Common myeloid progenitor, CD34-positive (primary cell): ENCODE measurements at regions not wholly inside any gene's neighbourhood (a gene's known extent, or its start where the extent isn't known, plus 50 kb on each side); places are given as distances from the start of the nearest gene placed in this dataset.

Experiments
- CTCF ChIA-PET: fragments of 350-600 bp; sonication (Branson Sonifier 250); formaldehyde crosslinking; loops from one replicate; lab custom pipeline; 2021; ENCODE audit warnings: antibody characterized with exemption; lab: Charles Lee
- POLR2A ChIA-PET: fragments of 350-600 bp; sonication (Branson Sonifier 250); formaldehyde crosslinking; loops from one replicate; lab custom pipeline; 2021; ENCODE audit warnings: antibody characterized with exemption; lab: Charles Lee
- DNase-seq, 3 donors: peaks; one replicate each; pipeline versions ENCODE4 v3.0.0 to v3.0.0-alpha.2; 2013
- H3K27ac ChIP-seq, 2 experiments: 1 replicate in 1 of 2; 2 replicates in 1 of 2; pipeline ENCODE4 v1.7.0; 2013; ENCODE audit warnings: inconsistent platforms in 2 of 2, low read length in 2 of 2, mild to moderate bottlenecking in 2 of 2, low read depth in 1 of 2, moderate library complexity in 1 of 2; ENCODE audit not compliant: severe bottlenecking in 2 of 2, insufficient read depth in 1 of 2, poor library complexity in 1 of 2
- H3K27me3 ChIP-seq, 5 experiments: replicated peaks in 2 of 5; 1 replicate in 3 of 5; 2 replicates in 2 of 5; pipeline versions ENCODE4 v1.6.1 to v1.7.0; 2013; ENCODE audit warnings: low read length in 4 of 5, mild to moderate bottlenecking in 2 of 5, moderate library complexity in 2 of 5, inconsistent platforms in 1 of 5; ENCODE audit not compliant: insufficient read depth in 5 of 5, control insufficient read depth in 4 of 5
- H3K36me3 ChIP-seq, 4 experiments: 1 replicate in 2 of 4; 2 replicates in 2 of 4; pipeline versions ENCODE4 v1.6.1 to v1.7.0; 2013; ENCODE audit warnings: low read length in 3 of 4, control low read depth in 1 of 4, mild to moderate bottlenecking in 1 of 4; ENCODE audit not compliant: control insufficient read depth in 4 of 4, insufficient read depth in 4 of 4
- H3K4me1 ChIP-seq, 4 experiments: 1 replicate in 3 of 4; 2 replicates in 1 of 4; pipeline versions ENCODE4 v1.6.1 to v1.7.1; 2013; ENCODE audit warnings: low read length in 3 of 4, mild to moderate bottlenecking in 3 of 4, control low read depth in 1 of 4, inconsistent platforms in 1 of 4, moderate library complexity in 1 of 4; ENCODE audit not compliant: control insufficient read depth in 4 of 4, insufficient read depth in 4 of 4; ENCODE audit errors: control extremely low read depth in 1 of 4
- H3K4me3 ChIP-seq, 7 experiments: 1 replicate in 4 of 7; 2 replicates in 3 of 7; pipeline versions ENCODE4 v1.5.1 to v1.7.0; 2013; ENCODE audit warnings: mild to moderate bottlenecking in 7 of 7, low read length in 6 of 7, moderate library complexity in 6 of 7, inconsistent platforms in 2 of 7, low read depth in 2 of 7, control low read depth in 1 of 7; ENCODE audit not compliant: insufficient read depth in 4 of 7, control insufficient read depth in 1 of 7; ENCODE audit errors: extremely low read depth in 1 of 7
- H3K9me3 ChIP-seq, 5 experiments: 1 replicate in 4 of 5; 2 replicates in 1 of 5; pipeline versions ENCODE4 v1.6.1 to v1.7.1; 2013; ENCODE audit warnings: low read length in 4 of 5, mild to moderate bottlenecking in 2 of 5, inconsistent platforms in 1 of 5, low read depth in 1 of 5, moderate library complexity in 1 of 5; ENCODE audit not compliant: control insufficient read depth in 4 of 5, insufficient read depth in 2 of 5; ENCODE audit errors: control extremely low read depth in 1 of 5
- WGBS: methylation state at CpG from one replicate; pipeline ENCODE4 v1.1.5; 2013; ENCODE audit not compliant: insufficient coverage; 5-methylcytosine and 5-hydroxymethylcytosine counted together

GRCh38 chr7:85764034-85764433 lies 577.2 kb upstream of the SEMA3D start:
- H3K27ac ChIP-seq, result no peak overlapping the region
- H3K4me3 ChIP-seq, result no peak overlapping the region
- H3K9me3 ChIP-seq, result peaks cover 0 to 5% (median 0%) of the 10 kb centered on the region in 5 experiments
- no peaks in the 10 kb centered on the region for H3K27me3 ChIP-seq
- ChIA-PET POLR2A (no interaction called here), CTCF (no interaction called here)
- no peak for DNase-seq
- WGBS, result no CpG with 5 or more reads among the region's 2 CpGs
- H3K4me1 ChIP-seq, result no peaks in the 10 kb centered on the region
- no peaks in the 10 kb centered on the region for H3K36me3 ChIP-seq

GRCh38 chr7:85757348-85757747 lies 570.5 kb upstream of the SEMA3D start:
- DNase-seq, result no peak
- Histone ChIP-seq H3K4me1 (no peaks in the 10 kb centered on the region), H3K4me3 (no peak overlapping the region), H3K9me3 (no peaks in the 10 kb centered on the region), H3K36me3 (no peaks in the 10 kb centered on the region), H3K27ac (no peak overlapping the region), H3K27me3 (no peaks in the 10 kb centered on the region)
- ChIA-PET POLR2A (no interaction called here), CTCF (interaction anchor here (1.3 kb wide), 1 partner anchor 726 kb away, joined by 3 read pairs; no protein-coding TSS in a partner anchor)
- WGBS, result 86% methylated on average over 1 of the region's 1 CpG

- no peak overlapping the region for H3K4me3 ChIP-seq
- ChIA-PET POLR2A (no interaction called here), CTCF (interaction anchor here (0.6 to 2.6 kb wide), 9 partner anchors 15 to 1358 kb away, joined by 3 to 14 read pairs (median 3); no protein-coding TSS in a partner anchor)
- peak; percentile 29 to 64 (median 59) for DNase-seq
- peaks cover 0 to 2% (median 0%) of the 10 kb centered on the region in 4 experiments for H3K4me1 ChIP-seq
- H3K36me3 ChIP-seq, result no peaks in the 10 kb centered on the region
- no peak overlapping the region for H3K27ac ChIP-seq
- H3K27me3 ChIP-seq, result no peaks in the 10 kb centered on the region
- peaks cover 0 to 10% (median 4%) of the 10 kb centered on the region in 5 experiments for H3K9me3 ChIP-seq
- WGBS, result 46% methylated on average over 8 of the region's 14 CpGs
Observed at GRCh38 chr7:85750454-85750949, 563.6 kb upstream of the SEMA3D start.

- H3K27me3 ChIP-seq, result no peaks in the 10 kb centered on the region
- peaks cover 0 to 15% (median 6%) of the 10 kb centered on the region in 5 experiments for H3K9me3 ChIP-seq
- H3K4me1 ChIP-seq, result peaks cover 0 to 2% (median 0%) of the 10 kb centered on the region in 4 experiments
- ChIA-PET CTCF (interaction anchor here (0.6 to 2.6 kb wide), 14 partner anchors 14 to 726 kb away, joined by 3 to 14 read pairs (median 3); partner anchors contain the start of gene SEMA3D), POLR2A (no interaction called here)
- no peak overlapping the region for H3K27ac ChIP-seq
- 77% methylated on average over 10 of the region's 13 CpGs for WGBS
- H3K36me3 ChIP-seq, result no peaks in the 10 kb centered on the region
- peak in 1 of 3 donors; percentile 2 for DNase-seq
- no peak overlapping the region for H3K4me3 ChIP-seq
Observed at GRCh38 chr7:85749696-85750453, 563.0 kb upstream of the SEMA3D start.

GRCh38 chr7:85748861-85749260 lies 562.0 kb upstream of the SEMA3D start:
- H3K27me3 ChIP-seq, result no peaks in the 10 kb centered on the region
- no peak overlapping the region for H3K4me3 ChIP-seq
- H3K36me3 ChIP-seq, result no peaks in the 10 kb centered on the region
- no peak for DNase-seq
- WGBS, result 100% methylated on average over 3 of the region's 3 CpGs
- no peak overlapping the region for H3K27ac ChIP-seq
- H3K9me3 ChIP-seq, result peaks cover 0 to 19% (median 6%) of the 10 kb centered on the region in 5 experiments
- H3K4me1 ChIP-seq, result peaks cover 0 to 2% (median 0%) of the 10 kb centered on the region in 4 experiments
- POLR2A ChIA-PET, result no interaction called here
- CTCF ChIA-PET, result interaction anchor here (0.6 to 2.6 kb wide), 12 partner anchors 13 to 720 kb away, joined by 3 to 14 read pairs (median 3); partner anchors contain the start of gene SEMA3D

- POLR2A ChIA-PET, result no interaction called here
- H3K9me3 ChIP-seq, result peaks cover 0 to 15% (median 5%) of the 10 kb centered on the region in 5 experiments
- no peaks in the 10 kb centered on the region for H3K36me3 ChIP-seq
- no peaks in the 10 kb centered on the region for H3K4me1 ChIP-seq
- WGBS, result no CpG with 5 or more reads among the region's 3 CpGs
- no peak for DNase-seq
- CTCF ChIA-PET, result interaction anchor here (0.9 kb wide), 1 partner anchor 9 kb away, joined by 3 read pairs; no protein-coding TSS in a partner anchor
- H3K27me3 ChIP-seq, result no peaks in the 10 kb centered on the region
- H3K27ac ChIP-seq, result no peak overlapping the region
- H3K4me3 ChIP-seq, result no peak overlapping the region
Observed at GRCh38 chr7:85737426-85737825, 550.6 kb upstream of the SEMA3D start.

GRCh38 chr7:85736085-85736484 lies 549.2 kb upstream of the SEMA3D start:
- Histone ChIP-seq H3K4me1 (no peaks in the 10 kb centered on the region), H3K27ac (no peak overlapping the region), H3K36me3 (no peaks in the 10 kb centered on the region), H3K27me3 (no peaks in the 10 kb centered on the region), H3K9me3 (peaks cover 0 to 17% (median 5%) of the 10 kb centered on the region in 5 experiments), H3K4me3 (no peak overlapping the region)
- WGBS, result 99% methylated on average over 7 of the region's 9 CpGs
- DNase-seq, result no peak
- ChIA-PET CTCF (interaction anchor here (1.5 kb wide), 1 partner anchor 94 kb away, joined by 4 read pairs; no protein-coding TSS in a partner anchor), POLR2A (interaction anchor here (0.6 kb wide), 1 partner anchor 35 kb away, joined by 4 read pairs; no protein-coding TSS in a partner anchor)
